Keratinocyte (primary cell): ENCODE measurements at regions not wholly inside any gene's neighbourhood (a gene's known extent, or its start where the extent isn't known, plus 50 kb on each side); places are given as distances from the start of the nearest gene placed in this dataset.

ENCODE experiments used
- EZH2 ChIP-seq: IDR thresholded peaks from one replicate; pipeline ENCODE4 v1.6.1; 2012; ENCODE audit warnings: inconsistent platforms, mild to moderate bottlenecking, low read length, moderate library complexity
- TF ChIP-seq, protein P1 (sequence below), 3 experiments: IDR thresholded peaks in 1 of 3; conservative IDR thresholded peaks in 1 of 3; optimal IDR thresholded peaks in 1 of 3; 2 replicates in 2 of 3; 3 replicates in 1 of 3; pipeline versions ENCODE3 to v1.5.1; 2011; ENCODE audit warnings: low read length in 3 of 3, mild to moderate bottlenecking in 3 of 3, moderate library complexity in 2 of 3, control low read depth in 1 of 3, inconsistent platforms in 1 of 3; ENCODE audit not compliant: insufficient read depth in 2 of 3; ENCODE audit errors: extremely low read depth in 1 of 3

DNA sequence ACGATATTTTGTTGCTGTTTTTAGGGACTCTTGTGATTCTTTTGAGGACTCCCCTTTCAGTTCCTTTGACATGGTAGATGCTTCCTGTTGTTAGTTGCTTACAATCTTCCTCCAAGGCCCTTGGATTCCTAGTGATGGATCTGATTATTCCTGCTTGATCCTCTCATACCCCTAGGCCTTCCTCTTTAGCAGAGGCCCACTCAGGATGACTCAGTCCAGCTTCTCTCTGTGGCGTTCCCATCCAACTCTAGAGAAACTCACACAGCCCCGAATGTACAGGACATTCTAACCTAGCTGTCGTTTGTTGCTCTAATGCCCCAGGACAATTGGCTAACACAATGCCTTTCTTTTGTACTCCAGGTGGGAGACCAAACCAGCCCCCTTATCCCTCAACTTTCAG is 191.4 kb downstream of the POSTN start:
- TF ChIP-seq, protein P1, sequence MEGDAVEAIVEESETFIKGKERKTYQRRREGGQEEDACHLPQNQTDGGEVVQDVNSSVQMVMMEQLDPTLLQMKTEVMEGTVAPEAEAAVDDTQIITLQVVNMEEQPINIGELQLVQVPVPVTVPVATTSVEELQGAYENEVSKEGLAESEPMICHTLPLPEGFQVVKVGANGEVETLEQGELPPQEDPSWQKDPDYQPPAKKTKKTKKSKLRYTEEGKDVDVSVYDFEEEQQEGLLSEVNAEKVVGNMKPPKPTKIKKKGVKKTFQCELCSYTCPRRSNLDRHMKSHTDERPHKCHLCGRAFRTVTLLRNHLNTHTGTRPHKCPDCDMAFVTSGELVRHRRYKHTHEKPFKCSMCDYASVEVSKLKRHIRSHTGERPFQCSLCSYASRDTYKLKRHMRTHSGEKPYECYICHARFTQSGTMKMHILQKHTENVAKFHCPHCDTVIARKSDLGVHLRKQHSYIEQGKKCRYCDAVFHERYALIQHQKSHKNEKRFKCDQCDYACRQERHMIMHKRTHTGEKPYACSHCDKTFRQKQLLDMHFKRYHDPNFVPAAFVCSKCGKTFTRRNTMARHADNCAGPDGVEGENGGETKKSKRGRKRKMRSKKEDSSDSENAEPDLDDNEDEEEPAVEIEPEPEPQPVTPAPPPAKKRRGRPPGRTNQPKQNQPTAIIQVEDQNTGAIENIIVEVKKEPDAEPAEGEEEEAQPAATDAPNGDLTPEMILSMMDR (optimal IDR thresholded peaks at IDR 0.05 in 1 of 3, IDR thresholded peaks at IDR 0.05 in 1 of 3, conservative IDR thresholded peaks at IDR 0.05 in 1 of 3; ENCODE audit: extremely low read depth in 1 of 3, insufficient read depth in 2 of 3, low read length in 3 of 3) = no peak
- TF ChIP-seq EZH2 = no peak
